GM12878 (cell line): ENCODE measurements at regions not wholly inside any gene's neighbourhood (a gene's known extent, or its start where the extent isn't known, plus 50 kb on each side); places are given as distances from the start of the nearest gene placed in this dataset.

Experiments
- ATAC-seq: fragments of 200-7000 bp; cut with Tn5 transposase; 3 replicates; pipeline ENCODE4 v1.9.1; 2020; ENCODE audit warnings: mild to moderate bottlenecking, moderate library complexity
- BruUV-seq: library from RNA; stranded (reverse); fragments of 400-500 nt; replicated peaks from 2 replicates; lab custom pipeline; 2021; lab: Mats Ljungman, UMichigan
- CTCF ChIA-PET: fragments of 300-600 bp; sonication (Branson Sonifier 250); formaldehyde crosslinking; extraction: SDS; loops from one replicate; lab custom pipeline; 2021; ENCODE audit warnings: inconsistent platforms; lab: Yijun Ruan, JAX
- POLR2A ChIA-PET: fragments of 350-600 bp; formaldehyde crosslinking; extraction: SDS; loops from one replicate; lab custom pipeline; 2021; ENCODE audit warnings: inconsistent platforms; lab: Charles Lee
- RAD21 ChIA-PET: fragments of 300-600 bp; sonication (Branson Sonifier 250); formaldehyde crosslinking; loops from one replicate; lab custom pipeline; 2023; ENCODE audit warnings: antibody characterized with exemption; ENCODE audit not compliant: unreplicated experiment; lab: Charles Lee
- SMC1A ChIA-PET: fragments of 300-600 bp; sonication (Branson Sonifier 250); formaldehyde crosslinking; loops from one replicate; lab custom pipeline; 2023; ENCODE audit not compliant: unreplicated experiment, uncharacterized antibody; lab: Charles Lee
- DNase-seq: peaks from one replicate; pipeline ENCODE4 v3.0.0-alpha.2; 2011; ENCODE audit warnings: low read depth, low spot score
- FAIRE-seq: peaks from 3 replicates; lab custom pipeline; 2011; peaks lifted over from hg19 to GRCh38; lab: Jason Lieb, UNC
- H2AFZ ChIP-seq: 2 replicates; pipeline ENCODE4 v1.6.0; 2011; ENCODE audit warnings: low read depth, low read length, control low read depth; ENCODE audit not compliant: control insufficient read depth
- H3K27ac ChIP-seq: 2 replicates; pipeline ENCODE4 v1.5.1; 2011; ENCODE audit warnings: control low read depth; ENCODE audit not compliant: control insufficient read depth, insufficient read depth
- H3K27me3 ChIP-seq, 2 experiments: replicated peaks in 1 of 2; 2 replicates each; pipeline versions ENCODE4 v1.6.0 to v1.6.1; 2011; ENCODE audit warnings: low read length in 1 of 2; ENCODE audit not compliant: control insufficient read depth in 2 of 2, insufficient read depth in 2 of 2
- H3K36me3 ChIP-seq, 2 experiments: 2 replicates each; pipeline ENCODE4 v1.5.1; 2011; ENCODE audit warnings: low read length in 1 of 2; ENCODE audit not compliant: control insufficient read depth in 2 of 2, insufficient read depth in 2 of 2
- H3K4me1 ChIP-seq: 2 replicates; pipeline ENCODE4 v1.6.1; 2011; ENCODE audit warnings: mild to moderate bottlenecking, low read length, moderate library complexity, mixed read lengths; ENCODE audit not compliant: control insufficient read depth, insufficient read depth
- H3K4me2 ChIP-seq: 2 replicates; pipeline ENCODE4 v1.6.0; 2011; ENCODE audit warnings: control low read depth; ENCODE audit not compliant: control insufficient read depth, insufficient read depth
- H3K4me3 ChIP-seq: fragments of 200-600 bp; sonication (generic); 2 replicates; pipeline ENCODE4 v1.5.1; 2016
- H3K79me2 ChIP-seq: 2 replicates; pipeline ENCODE4 v1.6.0; 2011; ENCODE audit warnings: low read length; ENCODE audit not compliant: control insufficient read depth, insufficient read depth
- H3K9ac ChIP-seq: 2 replicates; pipeline ENCODE4 v1.8.0; 2011; ENCODE audit warnings: low read length, control low read depth, mixed read lengths; ENCODE audit not compliant: control insufficient read depth, insufficient read depth
- H3K9me3 ChIP-seq: replicated peaks from 3 replicates; pipeline ENCODE4 v1.5.1; 2011; ENCODE audit warnings: mild to moderate bottlenecking, low read length; ENCODE audit not compliant: control insufficient read depth, insufficient read depth
- H4K20me1 ChIP-seq: 2 replicates; pipeline ENCODE4 v1.6.0; 2011; ENCODE audit not compliant: control insufficient read depth, insufficient read depth
- ATF2 ChIP-seq: IDR thresholded peaks from 2 replicates; pipeline ENCODE4 v1.6.1; 2012; ENCODE audit warnings: low read length, inconsistent platforms
- BMI1 ChIP-seq: fragments of 450-650 bp; IDR thresholded peaks from 2 replicates; pipeline ENCODE4 v1.6.1; 2016; ENCODE audit warnings: mild to moderate bottlenecking, moderate library complexity, borderline replicate concordance
- E4F1 ChIP-seq: fragments of 450-650 bp; IDR thresholded peaks from 2 replicates; pipeline ENCODE4 v1.6.1; 2018; ENCODE audit warnings: borderline replicate concordance, mild to moderate bottlenecking; ENCODE audit not compliant: partially characterized antibody
- EZH2 ChIP-seq: IDR thresholded peaks from 2 replicates; pipeline ENCODE4 v1.6.1; 2012; ENCODE audit warnings: low read depth, mild to moderate bottlenecking, control low read depth, inconsistent platforms, low read length, borderline replicate concordance; ENCODE audit not compliant: control insufficient read depth
- NR2C2 ChIP-seq: IDR thresholded peaks from 2 replicates; pipeline ENCODE4 v1.6.1; 2011; ENCODE audit warnings: borderline replicate concordance, low read depth; ENCODE audit not compliant: control insufficient read depth, insufficient read length
- POU2F2 ChIP-seq: IDR thresholded peaks from 3 replicates; pipeline ENCODE4 v1.6.1; 2011; ENCODE audit warnings: low read depth, mild to moderate bottlenecking, low read length, borderline replicate concordance
- RELA ChIP-seq: fragments of 450-650 bp; IDR thresholded peaks from 2 replicates; pipeline ENCODE4 v1.8.0; 2014; ENCODE audit warnings: borderline replicate concordance; ENCODE audit not compliant: partially characterized antibody
- SMAD5 ChIP-seq: IDR thresholded peaks from 2 replicates; pipeline ENCODE4 v1.6.1; 2016; ENCODE audit warnings: antibody characterized with exemption, low read depth
- SPI1 ChIP-seq: IDR thresholded peaks from 2 replicates; pipeline ENCODE4 v1.6.1; 2011; ENCODE audit warnings: low read depth, mild to moderate bottlenecking, low read length, moderate library complexity, borderline replicate concordance; ENCODE audit not compliant: insufficient read depth
- SREBF1 ChIP-seq: IDR thresholded peaks from 2 replicates; pipeline ENCODE4 v1.6.1; 2012; ENCODE audit warnings: mild to moderate bottlenecking, low read length
- TARDBP ChIP-seq: IDR thresholded peaks from 2 replicates; pipeline ENCODE4 v1.6.1; 2016; ENCODE audit warnings: borderline replicate concordance
- USF2 ChIP-seq: IDR thresholded peaks from 2 replicates; pipeline ENCODE4 v1.6.1; 2011; ENCODE audit warnings: low read depth, low read length, improper control_type of control experiment, borderline replicate concordance
- WGBS: methylation state at CpG from one replicate; pipeline ENCODE4 v1.1.6; 2016; ENCODE audit warnings: low lambda C conversion rate; ENCODE audit not compliant: insufficient replicate concordance, insufficient coverage; ENCODE audit errors: missing lambda C conversion rate; 5-methylcytosine and 5-hydroxymethylcytosine counted together
- in situ Hi-C: fragments of 300-500 bp; cut with MboI; formaldehyde crosslinking; loops from 9 replicates; pipeline ENCODE4 v1.14.3; 2018; ENCODE audit warnings: mixed read lengths
- intact Hi-C: fragments of 100-400 bp; cut with micrococcal nuclease; formaldehyde crosslinking; loops from one replicate; pipeline ENCODE4 v1.14.2; 2022; ENCODE audit not compliant: unreplicated experiment

GRCh38 chr7:126203185-126203584, 1049.6 kb downstream of the GRM8 start (continued):
- TF ChIP-seq USF2 (no peak), TARDBP (no peak)

- no peaks in the 10 kb centered on the region for H3K4me1 ChIP-seq
- ATAC-seq (peak; percentile 65), DNase-seq (no peak), FAIRE-seq (no peak)
- BruUV-seq = no TSS peak
- no peak overlapping the region for H3K4me3 ChIP-seq
- TF ChIP-seq POU2F2 (no peak), SPI1 (no peak), BMI1 (no peak), NR2C2 (no peak), E4F1 (no peak), RELA (no peak), SREBF1 (no peak), SMAD5 (no peak), ATF2 (no peak), EZH2 (no peak)
- no peak overlapping the region for H3K9ac ChIP-seq
- H3K4me2 ChIP-seq = no peak overlapping the region
- no peaks in the 10 kb centered on the region for H3K9me3 ChIP-seq
- no peaks in the 10 kb centered on the region for H3K27me3 ChIP-seq
- ChIA-PET POLR2A (no interaction called here), SMC1A (interaction anchor here (0.9 kb wide), 1 partner anchor 10 kb away, joined by 3 read pairs; no protein-coding TSS in a partner anchor), CTCF (interaction anchor here (0.9 kb wide), 1 partner anchor 13 kb away, joined by 3 read pairs; no protein-coding TSS in a partner anchor), RAD21 (no interaction called here)
- in situ Hi-C loops = no loop called here
- no peak overlapping the region for H3K27ac ChIP-seq
- no peaks in the 10 kb centered on the region for H3K79me2 ChIP-seq
- WGBS = 0% methylated on average over 1 of the region's 1 CpG
- intact Hi-C loops = no loop called here
- H2AFZ ChIP-seq = no peak overlapping the region
- H4K20me1 ChIP-seq = no peaks in the 10 kb centered on the region
- H3K36me3 ChIP-seq = no peaks in the 10 kb centered on the region
These were observed 1050.6 kb downstream of the GRM8 start for GRCh38 chr7:126202177-126202576.
